ENCODE measurements at regions not wholly inside any gene's neighbourhood (a gene's known extent, or its start where the extent isn't known, plus 50 kb on each side); places are given as distances from the start of the nearest gene placed in this dataset.

GRCh38 chr18:75679331-75679730 lies 251.8 kb upstream of the SMIM21 start:
- no peak for DNase-seq (ENCODE audit: low spot score)

- no peak for DNase-seq (ENCODE audit: low spot score)
Observed at GRCh38 chr18:75678627-75679026, 251.1 kb upstream of the SMIM21 start.

GRCh38 chr18:75677696-75678455 lies 250.4 kb upstream of the SMIM21 start:
- DNase-seq (ENCODE audit: low spot score) = no peak

- no peak for DNase-seq (ENCODE audit: low spot score)
Observed at GRCh38 chr18:75660932-75661331, 233.4 kb upstream of the SMIM21 start.

GRCh38 chr18:75659535-75660023 lies 232.1 kb upstream of the SMIM21 start:
- DNase-seq (ENCODE audit: low spot score) = no peak

GRCh38 chr18:75658330-75658729 lies 230.8 kb upstream of the SMIM21 start:
- DNase-seq (ENCODE audit: low spot score) = no peak

- no peak for DNase-seq (ENCODE audit: low spot score)
Observed at GRCh38 chr18:75656563-75657247, 229.2 kb upstream of the SMIM21 start.

GRCh38 chr18:75656035-75656434 lies 228.5 kb upstream of the SMIM21 start:
- DNase-seq (ENCODE audit: low spot score) = no peak

GRCh38 chr18:75654851-75655751 lies 227.6 kb upstream of the SMIM21 start:
- peak; percentile 6 for DNase-seq (ENCODE audit: low spot score)

GRCh38 chr18:75654386-75654785 lies 226.9 kb upstream of the SMIM21 start:
- DNase-seq (ENCODE audit: low spot score) = no peak

GRCh38 chr18:75652528-75652927 lies 225.0 kb upstream of the SMIM21 start:
- DNase-seq (ENCODE audit: low spot score) = no peak

GRCh38 chr18:75644871-75645270 lies 217.4 kb upstream of the SMIM21 start:
- no peak for DNase-seq (ENCODE audit: low spot score)

- DNase-seq (ENCODE audit: low spot score) = no peak
Observed at GRCh38 chr18:75643083-75643482, 215.6 kb upstream of the SMIM21 start.

GRCh38 chr18:75639472-75639831 lies 211.9 kb upstream of the SMIM21 start:
- no peak for DNase-seq (ENCODE audit: low spot score)

- DNase-seq (ENCODE audit: low spot score) = peak; percentile 79
Observed at GRCh38 chr18:75638776-75639471, 211.4 kb upstream of the SMIM21 start.

GRCh38 chr18:75638223-75638775 lies 210.8 kb upstream of the SMIM21 start:
- peak; percentile 84 for DNase-seq (ENCODE audit: low spot score)

- DNase-seq (ENCODE audit: low spot score) = no peak
Observed at GRCh38 chr18:75635096-75635495, 207.6 kb upstream of the SMIM21 start.

GRCh38 chr18:75625966-75626365 lies 198.5 kb upstream of the SMIM21 start:
- DNase-seq (ENCODE audit: low spot score) = peak; percentile 41

GRCh38 chr18:75624869-75625268 lies 197.4 kb upstream of the SMIM21 start:
- DNase-seq (ENCODE audit: low spot score) = no peak

GRCh38 chr18:75621818-75622217 lies 194.3 kb upstream of the SMIM21 start:
- no peak for DNase-seq (ENCODE audit: low spot score)

GRCh38 chr18:75618146-75618545 lies 190.6 kb upstream of the SMIM21 start:
- no peak for DNase-seq (ENCODE audit: low spot score)

GRCh38 chr18:75612456-75612855 lies 185.0 kb upstream of the SMIM21 start:
- no peak for DNase-seq (ENCODE audit: low spot score)

Measured in AG08395 (cell line).